Mesenchymal stem cell (in vitro differentiated cells and primary cell): ENCODE measurements at regions not wholly inside any gene's neighbourhood (a gene's known extent, or its start where the extent isn't known, plus 50 kb on each side); places are given as distances from the start of the nearest gene placed in this dataset.
"Not testable (repeated sequence)": the region's sequence is repeated elsewhere in the genome, so short reads cannot be mapped to it uniquely, and the experiment has no call there.

Experiments used
- DNase-seq: peaks from one replicate; pipeline ENCODE4 v3.0.0-alpha.2; 2013
- H2AFZ ChIP-seq: one replicate; pipeline ENCODE4 v1.6.1; 2013; ENCODE audit warnings: low read depth, mild to moderate bottlenecking, control low read depth, inconsistent platforms, low read length, moderate library complexity
- H2AK5ac ChIP-seq: 2 replicates; pipeline ENCODE4 v1.6.1; 2013; ENCODE audit warnings: low read length, moderate library complexity, mild to moderate bottlenecking, inconsistent platforms; ENCODE audit not compliant: severe bottlenecking
- H2BK120ac ChIP-seq: one replicate; pipeline ENCODE4 v1.6.1; 2013; ENCODE audit warnings: low read depth, mild to moderate bottlenecking, inconsistent platforms, low read length, moderate library complexity
- H2BK12ac ChIP-seq, 2 experiments: one replicate each; pipeline ENCODE4 v1.6.1; 2013; ENCODE audit warnings: inconsistent platforms in 2 of 2, low read length in 2 of 2, mild to moderate bottlenecking in 2 of 2, moderate library complexity in 2 of 2, control low read depth in 1 of 2
- H2BK15ac ChIP-seq: one replicate; pipeline ENCODE4 v1.6.1; 2013; ENCODE audit warnings: mild to moderate bottlenecking, low read depth, inconsistent platforms; ENCODE audit not compliant: poor library complexity, severe bottlenecking
- H2BK5ac ChIP-seq: 2 replicates; pipeline ENCODE4 v1.6.1; 2013; ENCODE audit warnings: low read depth, mild to moderate bottlenecking, low read length, control low read depth, inconsistent platforms; ENCODE audit not compliant: poor library complexity, severe bottlenecking
- H3K14ac ChIP-seq, 2 experiments: one replicate each; pipeline ENCODE4 v1.6.1; 2013; ENCODE audit warnings: inconsistent platforms in 2 of 2, low read length in 2 of 2, control low read depth in 1 of 2, mild to moderate bottlenecking in 1 of 2, moderate library complexity in 1 of 2
- H3K18ac ChIP-seq, 2 experiments: one replicate each; pipeline ENCODE4 v1.6.1; 2013; ENCODE audit warnings: inconsistent platforms in 2 of 2, low read length in 2 of 2, control low read depth in 1 of 2, low read depth in 1 of 2, mild to moderate bottlenecking in 1 of 2
- H3K23ac ChIP-seq, 2 experiments: one replicate each; pipeline ENCODE4 v1.6.1; 2013; ENCODE audit warnings: inconsistent platforms in 2 of 2, low read length in 2 of 2, mild to moderate bottlenecking in 2 of 2, moderate library complexity in 2 of 2, control low read depth in 1 of 2
- H3K27ac ChIP-seq: 2 replicates; pipeline ENCODE4 v1.5.1; 2013; ENCODE audit warnings: mild to moderate bottlenecking, moderate library complexity, low read length, control low read depth, inconsistent platforms; ENCODE audit not compliant: poor library complexity, severe bottlenecking
- H3K27me3 ChIP-seq, 2 experiments: 2 replicates each; pipeline versions ENCODE4 v1.6.1 to v1.7.0; 2013; ENCODE audit warnings: low read length in 2 of 2, mild to moderate bottlenecking in 2 of 2, moderate library complexity in 2 of 2, control low read depth in 1 of 2, inconsistent platforms in 1 of 2; ENCODE audit not compliant: control insufficient read depth in 1 of 2, insufficient read depth in 1 of 2
- H3K36me3 ChIP-seq, 2 experiments: 2 replicates each; pipeline versions ENCODE4 v1.6.1 to v1.7.0; 2013; ENCODE audit warnings: low read length in 2 of 2, control low read depth in 1 of 2, inconsistent platforms in 1 of 2, low read depth in 1 of 2, mild to moderate bottlenecking in 1 of 2; ENCODE audit not compliant: insufficient read depth in 2 of 2, control insufficient read depth in 1 of 2
- H3K4ac ChIP-seq, 2 experiments: one replicate each; pipeline ENCODE4 v1.6.1; 2013; ENCODE audit warnings: inconsistent platforms in 2 of 2, low read length in 2 of 2, mild to moderate bottlenecking in 2 of 2, moderate library complexity in 2 of 2, control low read depth in 1 of 2, low read depth in 1 of 2
- H3K4me1 ChIP-seq: 2 replicates; pipeline ENCODE4 v1.6.1; 2013; ENCODE audit warnings: low read depth, low read length, control low read depth; ENCODE audit not compliant: control insufficient read depth, insufficient read depth
- H3K4me2 ChIP-seq: 2 replicates; pipeline ENCODE4 v1.6.1; 2013; ENCODE audit warnings: low read length, mild to moderate bottlenecking, inconsistent platforms; ENCODE audit not compliant: poor library complexity, severe bottlenecking
- H3K4me3 ChIP-seq, 2 experiments: 2 replicates each; pipeline versions ENCODE4 v1.5.1 to v1.7.0; 2013; ENCODE audit warnings: low read length in 2 of 2, mild to moderate bottlenecking in 2 of 2, control low read depth in 1 of 2, low read depth in 1 of 2; ENCODE audit not compliant: insufficient read depth in 1 of 2
- H3K79me1 ChIP-seq: replicated peaks from 2 replicates; pipeline ENCODE4 v1.6.1; 2013; ENCODE audit warnings: mild to moderate bottlenecking, control low read depth, low read length, inconsistent platforms; ENCODE audit not compliant: poor library complexity, severe bottlenecking
- H3K9ac ChIP-seq: 2 replicates; pipeline ENCODE4 v1.7.0; 2013; ENCODE audit warnings: mild to moderate bottlenecking, low read length, moderate library complexity
- H3K9me3 ChIP-seq: 2 replicates; pipeline ENCODE4 v1.7.0; 2013; ENCODE audit warnings: mild to moderate bottlenecking, low read length; ENCODE audit not compliant: control insufficient read depth
- H4K8ac ChIP-seq: one replicate; pipeline ENCODE4 v1.6.1; 2013; ENCODE audit warnings: inconsistent platforms, mild to moderate bottlenecking, low read length, moderate library complexity
- H4K91ac ChIP-seq: one replicate; pipeline ENCODE4 v1.6.1; 2013; ENCODE audit warnings: mild to moderate bottlenecking, low read length, inconsistent platforms
- WGBS: methylation state at CpG from one replicate; pipeline ENCODE4 v1.1.7; 2013; ENCODE audit warnings: mixed read lengths; 5-methylcytosine and 5-hydroxymethylcytosine counted together

- Histone ChIP-seq H3K27me3 (no peaks in the 10 kb centered on the region), H2AFZ (no peak overlapping the region), H3K18ac (no peak overlapping the region), H2BK120ac (no peak overlapping the region), H2AK5ac (no peak overlapping the region), H3K9me3 (no peaks in the 10 kb centered on the region), H3K27ac (no peak overlapping the region), H2BK5ac (no peak overlapping the region), H3K4me1 (no peaks in the 10 kb centered on the region), H3K79me1 (no peaks in the 10 kb centered on the region), H3K23ac (no peak overlapping the region), H3K9ac (no peak overlapping the region), H3K4ac (no peak overlapping the region), H4K8ac (no peak overlapping the region), H4K91ac (no peak overlapping the region), H3K4me2 (no peak overlapping the region), H3K4me3 (no peak overlapping the region), H2BK12ac (no peak overlapping the region), H2BK15ac (no peak overlapping the region), H3K36me3 (no peaks in the 10 kb centered on the region), H3K14ac (no peak overlapping the region)
- WGBS, result 96% methylated on average over 5 of the region's 5 CpGs
- DNase-seq, result no peak
These were observed 155.9 kb upstream of the SPRY2 start for GRCh38 chr13:80496721-80497397.

- not testable (repeated sequence) for H2BK120ac ChIP-seq, H2BK15ac ChIP-seq, H3K14ac ChIP-seq, H3K4me2 ChIP-seq, H3K36me3 ChIP-seq, H4K91ac ChIP-seq, H3K9ac ChIP-seq, H3K9me3 ChIP-seq, H3K4me1 ChIP-seq, H3K18ac ChIP-seq, H2AFZ ChIP-seq, H3K4me3 ChIP-seq, H4K8ac ChIP-seq, H3K79me1 ChIP-seq, H3K4ac ChIP-seq, H2BK12ac ChIP-seq, H3K27ac ChIP-seq, H3K23ac ChIP-seq, H2AK5ac ChIP-seq, DNase-seq, H3K27me3 ChIP-seq, H2BK5ac ChIP-seq
- WGBS, result 93% methylated on average over 35 of the region's 36 CpGs
These were observed 149.6 kb upstream of the SPRY2 start for GRCh38 chr13:80490491-80490943.

GRCh38 chr13:80486402-80486801, 145.5 kb upstream of the SPRY2 start:
- Histone ChIP-seq H2BK15ac (no peak overlapping the region), H2BK120ac (no peak overlapping the region), H2AK5ac (no peak overlapping the region), H3K18ac (no peak overlapping the region), H3K9ac (no peak overlapping the region), H3K23ac (no peak overlapping the region), H3K79me1 (no peaks in the 10 kb centered on the region), H2BK12ac (no peak overlapping the region), H3K36me3 (no peaks in the 10 kb centered on the region), H3K4me2 (no peak overlapping the region), H2BK5ac (no peak overlapping the region), H2AFZ (no peak overlapping the region), H3K9me3 (no peaks in the 10 kb centered on the region), H3K4me1 (no peaks in the 10 kb centered on the region), H3K27ac (no peak overlapping the region), H4K91ac (no peak overlapping the region), H3K4me3 (no peak overlapping the region), H3K14ac (no peak overlapping the region), H3K27me3 (no peaks in the 10 kb centered on the region), H3K4ac (no peak overlapping the region), H4K8ac (no peak overlapping the region)
- peak; percentile 9 for DNase-seq
- 93% methylated on average over 2 of the region's 3 CpGs for WGBS

GRCh38 chr13:80483157-80483556, 142.2 kb upstream of the SPRY2 start:
- Histone ChIP-seq H2BK120ac (no peak overlapping the region), H2BK15ac (no peak overlapping the region), H2BK12ac (no peak overlapping the region), H3K4me2 (no peak overlapping the region), H4K91ac (no peak overlapping the region), H3K79me1 (no peaks in the 10 kb centered on the region), H3K14ac (no peak overlapping the region), H3K23ac (no peak overlapping the region), H2BK5ac (no peak overlapping the region), H3K4me1 (no peaks in the 10 kb centered on the region), H3K9ac (no peak overlapping the region), H3K4ac (no peak overlapping the region), H3K9me3 (no peaks in the 10 kb centered on the region), H3K18ac (no peak overlapping the region), H2AK5ac (no peak overlapping the region), H3K27me3 (no peaks in the 10 kb centered on the region), H2AFZ (no peak overlapping the region), H3K36me3 (no peaks in the 10 kb centered on the region), H3K27ac (no peak overlapping the region), H3K4me3 (no peak overlapping the region), H4K8ac (no peak overlapping the region)
- WGBS, result 0% methylated on average over 1 of the region's 1 CpG
- no peak for DNase-seq
